ENCODE measurements at regions not wholly inside any gene's neighbourhood (a gene's known extent, or its start where the extent isn't known, plus 50 kb on each side); places are given as distances from the start of the nearest gene placed in this dataset.

DNA sequence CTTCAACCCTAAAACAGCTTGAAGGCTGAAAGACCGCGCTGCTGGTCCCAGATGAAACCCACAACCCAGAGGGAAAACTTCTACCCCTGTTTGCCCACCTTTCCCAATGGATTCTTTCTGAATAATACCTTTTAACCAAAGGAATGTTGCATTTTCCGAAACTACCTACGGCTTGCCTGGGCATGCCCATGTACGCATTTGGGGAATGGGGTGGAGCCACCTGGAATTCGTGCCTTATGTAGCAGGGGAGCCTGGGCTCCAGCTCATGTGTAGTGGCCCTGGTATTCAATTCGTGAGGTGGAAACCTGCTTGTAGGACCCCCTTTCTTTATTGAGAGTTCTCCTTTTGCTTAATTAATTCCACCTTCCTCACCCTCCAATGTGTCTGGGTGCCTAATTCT is 256.6 kb upstream of the RGS18 start:
- Histone ChIP-seq H3K4me1 (no peaks in the 10 kb centered on the region), H3K4me3 (no peak overlapping the region), H3K27ac (no peak overlapping the region), H3K36me3 (no peaks in the 10 kb centered on the region), H3K9me3 (no peaks in the 10 kb centered on the region), H3K27me3 (no peaks in the 10 kb centered on the region)
- no peak for DNase-seq (ENCODE audit: low spot score)
- TF ChIP-seq, protein P1, sequence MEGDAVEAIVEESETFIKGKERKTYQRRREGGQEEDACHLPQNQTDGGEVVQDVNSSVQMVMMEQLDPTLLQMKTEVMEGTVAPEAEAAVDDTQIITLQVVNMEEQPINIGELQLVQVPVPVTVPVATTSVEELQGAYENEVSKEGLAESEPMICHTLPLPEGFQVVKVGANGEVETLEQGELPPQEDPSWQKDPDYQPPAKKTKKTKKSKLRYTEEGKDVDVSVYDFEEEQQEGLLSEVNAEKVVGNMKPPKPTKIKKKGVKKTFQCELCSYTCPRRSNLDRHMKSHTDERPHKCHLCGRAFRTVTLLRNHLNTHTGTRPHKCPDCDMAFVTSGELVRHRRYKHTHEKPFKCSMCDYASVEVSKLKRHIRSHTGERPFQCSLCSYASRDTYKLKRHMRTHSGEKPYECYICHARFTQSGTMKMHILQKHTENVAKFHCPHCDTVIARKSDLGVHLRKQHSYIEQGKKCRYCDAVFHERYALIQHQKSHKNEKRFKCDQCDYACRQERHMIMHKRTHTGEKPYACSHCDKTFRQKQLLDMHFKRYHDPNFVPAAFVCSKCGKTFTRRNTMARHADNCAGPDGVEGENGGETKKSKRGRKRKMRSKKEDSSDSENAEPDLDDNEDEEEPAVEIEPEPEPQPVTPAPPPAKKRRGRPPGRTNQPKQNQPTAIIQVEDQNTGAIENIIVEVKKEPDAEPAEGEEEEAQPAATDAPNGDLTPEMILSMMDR (IDR thresholded peaks at IDR 0.05) = no peak

DNA sequence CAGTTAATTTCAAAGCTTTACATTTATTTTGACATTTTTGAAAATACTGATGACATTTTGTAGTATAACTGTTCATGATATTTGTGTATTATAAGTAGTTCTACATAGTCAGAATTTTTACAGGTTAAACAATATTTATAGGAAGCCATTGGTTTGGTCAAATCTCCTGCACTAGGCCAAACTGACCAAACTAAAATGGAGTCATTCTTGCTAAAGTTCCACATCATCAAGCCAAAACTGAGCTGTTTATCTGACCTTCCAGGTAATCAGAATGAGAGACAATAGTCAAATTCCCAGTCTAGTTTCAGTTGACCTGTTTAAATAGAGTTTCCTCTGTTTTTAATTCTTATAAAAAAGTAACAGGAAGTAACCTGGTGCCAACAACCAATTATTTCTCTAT is 253.3 kb upstream of the RGS18 start:
- Histone ChIP-seq H3K4me3 (no peak overlapping the region), H3K27ac (no peak overlapping the region), H3K36me3 (no peaks in the 10 kb centered on the region), H3K27me3 (no peaks in the 10 kb centered on the region), H3K4me1 (no peaks in the 10 kb centered on the region), H3K9me3 (no peaks in the 10 kb centered on the region)
- no peak for DNase-seq (ENCODE audit: low spot score)
- TF ChIP-seq, protein P1 (IDR thresholded peaks at IDR 0.05) = no peak

DNA sequence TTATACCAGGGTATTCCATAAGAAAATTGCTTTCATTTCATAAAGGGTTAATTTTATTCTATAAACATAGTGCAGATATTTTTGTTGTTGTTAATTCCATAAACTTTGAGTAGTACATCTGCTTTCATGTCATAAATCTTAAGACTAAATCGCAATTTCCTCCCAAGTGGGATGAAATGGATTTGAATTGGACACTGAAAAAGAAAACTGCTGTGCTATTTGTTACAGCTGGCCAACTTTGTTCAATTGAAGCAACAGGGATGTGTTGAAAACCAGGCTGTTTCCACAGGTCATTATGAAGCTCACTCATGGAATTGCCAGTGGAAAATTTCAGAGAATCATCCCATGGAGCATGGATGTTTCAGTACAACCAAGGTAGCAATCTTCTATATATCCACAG is 252.5 kb upstream of the RGS18 start:
- H3K9me3 ChIP-seq = no peaks in the 10 kb centered on the region
- no peaks in the 10 kb centered on the region for H3K36me3 ChIP-seq
- H3K4me3 ChIP-seq = no peak overlapping the region
- no peaks in the 10 kb centered on the region for H3K4me1 ChIP-seq
- TF ChIP-seq, protein P1 (IDR thresholded peaks at IDR 0.05) = no peak
- no peak overlapping the region for H3K27ac ChIP-seq
- no peaks in the 10 kb centered on the region for H3K27me3 ChIP-seq
- no peak for DNase-seq (ENCODE audit: low spot score)

DNA sequence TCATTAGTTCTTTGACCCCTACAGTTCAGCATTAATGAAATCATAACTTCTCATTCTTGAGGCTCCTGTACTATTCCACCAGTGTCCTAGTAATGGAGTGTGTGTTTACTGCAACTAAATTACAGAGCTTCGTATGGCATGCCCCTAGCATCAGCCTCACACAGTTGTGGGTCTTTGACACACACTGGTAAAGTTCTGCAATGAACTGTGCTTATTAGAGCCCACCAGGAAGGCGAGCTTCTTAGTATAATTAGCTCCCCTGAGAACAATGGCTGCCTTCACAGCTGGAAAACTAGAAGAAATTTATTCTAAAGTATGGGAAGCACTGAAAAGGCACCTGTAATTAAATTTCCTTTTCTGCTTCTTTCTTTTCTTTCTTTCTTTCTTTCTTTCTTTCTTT is 251.1 kb upstream of the RGS18 start:
- Histone ChIP-seq H3K9me3 (no peaks in the 10 kb centered on the region), H3K4me1 (no peaks in the 10 kb centered on the region), H3K4me3 (no peak overlapping the region), H3K36me3 (no peaks in the 10 kb centered on the region), H3K27ac (no peak overlapping the region), H3K27me3 (no peaks in the 10 kb centered on the region)
- no peak for DNase-seq (ENCODE audit: low spot score)
- TF ChIP-seq, protein P1 (IDR thresholded peaks at IDR 0.05) = no peak

DNA sequence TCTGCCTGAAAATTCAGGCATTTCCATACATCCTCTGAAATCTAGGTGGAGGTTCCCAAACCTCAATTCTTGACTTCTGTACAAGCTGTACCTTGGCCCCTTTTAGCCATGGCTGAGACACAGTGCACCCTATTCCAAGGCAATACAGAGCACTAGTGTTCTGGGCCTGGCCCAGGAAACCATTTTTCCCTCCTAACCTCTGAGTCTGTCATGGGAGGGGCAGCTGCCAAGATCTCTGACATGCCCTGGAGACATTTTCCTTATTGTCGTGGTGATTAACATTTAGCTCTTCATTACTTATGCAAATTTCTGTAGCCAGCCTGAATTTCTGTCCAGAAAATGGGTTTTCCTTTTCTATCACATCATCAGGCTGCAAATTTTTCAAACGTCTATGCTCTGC is 248.0 kb upstream of the RGS18 start:
- TF ChIP-seq, protein P1 (IDR thresholded peaks at IDR 0.05) = no peak
- Histone ChIP-seq H3K27me3 (no peaks in the 10 kb centered on the region), H3K4me1 (no peaks in the 10 kb centered on the region), H3K36me3 (no peaks in the 10 kb centered on the region), H3K9me3 (no peaks in the 10 kb centered on the region), H3K27ac (no peak overlapping the region), H3K4me3 (no peak overlapping the region)
- no peak for DNase-seq (ENCODE audit: low spot score)

DNA sequence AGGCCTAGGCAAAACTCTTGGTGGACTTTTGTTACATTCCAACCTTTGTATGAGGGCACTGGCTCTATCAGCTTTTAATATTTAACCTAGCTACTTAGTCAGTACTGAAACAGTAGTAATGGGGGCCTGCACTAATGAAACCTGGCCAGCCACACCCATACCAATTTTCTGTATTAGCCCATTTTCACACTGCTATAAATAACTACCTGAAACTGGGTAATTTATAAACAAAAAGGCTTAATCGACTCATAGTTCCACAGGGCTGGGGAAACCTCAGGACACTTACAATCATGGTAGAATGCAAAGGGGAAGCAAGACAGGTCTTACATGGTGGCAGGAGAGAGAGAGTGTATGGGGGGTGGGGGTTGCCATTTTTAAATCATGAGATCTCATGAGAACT is 245.7 kb upstream of the RGS18 start:
- TF ChIP-seq, protein P1 (IDR thresholded peaks at IDR 0.05) = no peak
- no peak for DNase-seq (ENCODE audit: low spot score)
- H3K4me1 ChIP-seq = no peaks in the 10 kb centered on the region
- no peak overlapping the region for H3K27ac ChIP-seq
- no peaks in the 10 kb centered on the region for H3K9me3 ChIP-seq
- H3K27me3 ChIP-seq = no peaks in the 10 kb centered on the region
- no peaks in the 10 kb centered on the region for H3K36me3 ChIP-seq
- no peak overlapping the region for H3K4me3 ChIP-seq

Measured in right atrium auricular region (tissue), 2 donors.